ENCODE measurements at regions not wholly inside any gene's neighbourhood (a gene's known extent, or its start where the extent isn't known, plus 50 kb on each side); places are given as distances from the start of the nearest gene placed in this dataset.

DNA sequence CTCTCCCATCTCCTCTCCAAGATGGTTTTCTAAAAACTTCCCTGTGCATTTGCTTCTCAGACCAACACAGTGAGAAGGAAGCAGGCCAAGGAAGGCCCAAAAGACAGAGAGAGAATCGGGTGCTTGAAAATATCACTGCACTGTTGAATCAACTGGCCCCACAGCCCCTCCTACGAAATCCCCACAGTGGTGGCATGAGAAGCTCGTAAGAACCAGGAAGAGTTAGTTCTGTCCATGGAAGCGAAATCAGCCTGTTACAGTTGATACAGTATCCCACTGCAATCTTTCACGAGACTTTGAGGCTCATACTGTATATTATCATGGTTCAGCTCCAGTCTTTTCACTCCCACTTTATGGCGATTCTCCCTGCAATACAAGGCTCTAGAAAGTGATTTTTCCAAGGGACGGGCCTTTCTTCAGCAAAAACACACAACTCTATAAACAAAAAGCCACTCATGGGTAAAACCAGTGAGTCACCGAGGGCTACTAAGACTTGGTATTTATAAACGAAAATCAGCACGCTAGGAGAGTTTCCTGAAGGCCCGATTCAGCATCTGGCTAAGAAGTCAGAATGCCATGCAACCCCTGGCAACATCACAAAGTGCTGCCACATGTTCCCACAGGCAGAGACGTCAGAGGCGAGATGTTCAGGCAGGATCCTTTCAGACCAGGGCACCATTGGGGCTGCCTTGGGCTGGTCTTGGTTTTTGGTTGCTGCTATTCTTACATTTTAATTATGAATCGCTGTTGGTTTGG, 185.7 kb downstream of the IRX5 start:
- peak; percentile 94 for DNase-seq (ENCODE audit: low read depth)

DNA sequence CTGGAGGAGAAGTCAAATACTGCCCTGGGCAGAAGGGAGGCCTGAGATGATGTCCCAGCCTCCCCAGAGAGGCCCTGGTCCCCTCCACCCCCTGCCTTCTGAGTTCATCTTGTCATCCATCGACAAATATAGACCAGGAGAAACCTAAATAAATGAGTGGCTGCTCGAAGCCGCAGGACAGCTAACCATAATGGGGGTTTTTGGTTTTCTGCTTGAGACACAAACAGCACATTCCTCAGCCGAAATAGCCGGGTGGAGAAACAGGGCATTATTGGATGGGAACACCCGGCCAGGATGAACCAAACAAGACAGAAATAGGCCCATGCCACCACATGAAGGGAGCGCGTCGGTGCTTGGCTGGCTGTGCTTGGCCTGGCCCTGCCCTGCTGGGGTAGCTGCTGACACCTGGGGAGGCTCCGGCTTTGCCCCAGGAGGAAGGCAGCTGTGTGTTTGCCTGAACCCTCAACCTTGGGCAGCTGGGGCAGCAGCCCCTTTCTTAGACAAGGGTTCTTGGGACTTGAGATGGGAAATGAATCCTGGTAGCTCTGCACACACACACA, 188.1 kb downstream of the IRX5 start:
- DNase-seq (ENCODE audit: low read depth) = no peak

DNA sequence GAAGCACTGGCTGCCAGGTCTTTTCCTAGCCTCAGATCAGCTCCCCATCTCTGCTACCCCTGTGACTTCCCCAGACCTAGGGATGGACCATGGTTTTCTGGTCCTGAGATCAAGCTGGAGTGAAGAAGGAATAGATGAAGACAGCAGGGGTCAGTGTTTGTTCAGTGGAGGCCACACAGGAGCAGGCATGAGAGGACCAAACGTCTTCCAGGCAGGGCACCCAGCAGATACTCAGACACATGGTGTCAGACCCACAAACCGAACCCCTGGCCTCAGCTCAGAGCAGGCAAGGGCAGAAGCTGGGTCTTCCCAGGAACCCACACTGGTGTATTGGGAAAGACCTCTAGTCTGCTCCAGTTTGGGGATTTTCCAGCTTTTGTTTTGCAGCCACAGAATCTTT, 189.7 kb downstream of the IRX5 start:
- peak; percentile 47 for DNase-seq (ENCODE audit: low read depth)

DNA sequence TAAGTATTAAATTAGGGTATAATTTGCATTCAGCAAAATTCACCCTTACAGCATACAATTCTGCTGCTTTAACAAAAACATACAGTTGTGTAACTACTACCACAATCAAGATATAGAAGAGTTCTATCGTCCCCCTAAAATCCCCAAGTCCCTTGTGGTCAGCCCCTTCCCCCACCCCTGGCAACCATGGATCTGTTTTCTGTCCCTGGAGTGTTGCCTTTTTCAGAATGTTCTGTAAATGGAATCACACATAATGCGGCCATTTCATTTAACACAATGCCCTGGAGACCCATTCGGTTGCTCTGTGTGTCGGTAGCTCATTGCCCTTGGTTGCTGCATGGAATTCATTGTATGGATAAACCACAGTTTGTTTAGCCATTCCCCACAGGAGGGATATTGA, 190.2 kb downstream of the IRX5 start:
- peak; percentile 11 for DNase-seq (ENCODE audit: low read depth)

DNA sequence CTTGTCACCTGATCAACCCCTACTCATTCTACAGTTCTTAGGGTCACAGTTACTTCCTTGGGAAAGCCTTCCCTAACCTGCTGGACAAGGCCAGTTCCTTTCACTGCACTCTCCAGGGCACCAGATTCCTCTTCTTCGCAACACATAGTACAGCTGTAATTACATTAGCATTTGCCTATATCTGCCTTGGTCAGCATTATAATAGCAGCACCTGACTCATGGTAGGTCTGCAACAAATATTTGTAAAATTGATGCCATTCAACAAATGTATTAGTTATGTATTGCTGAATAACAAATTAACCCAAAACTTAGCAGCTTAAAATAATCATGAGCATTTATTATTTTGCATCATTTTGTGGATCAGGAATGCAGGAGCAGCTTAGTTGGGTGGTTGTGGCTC, 193.0 kb downstream of the IRX5 start:
- DNase-seq (ENCODE audit: low read depth) = no peak

DNA sequence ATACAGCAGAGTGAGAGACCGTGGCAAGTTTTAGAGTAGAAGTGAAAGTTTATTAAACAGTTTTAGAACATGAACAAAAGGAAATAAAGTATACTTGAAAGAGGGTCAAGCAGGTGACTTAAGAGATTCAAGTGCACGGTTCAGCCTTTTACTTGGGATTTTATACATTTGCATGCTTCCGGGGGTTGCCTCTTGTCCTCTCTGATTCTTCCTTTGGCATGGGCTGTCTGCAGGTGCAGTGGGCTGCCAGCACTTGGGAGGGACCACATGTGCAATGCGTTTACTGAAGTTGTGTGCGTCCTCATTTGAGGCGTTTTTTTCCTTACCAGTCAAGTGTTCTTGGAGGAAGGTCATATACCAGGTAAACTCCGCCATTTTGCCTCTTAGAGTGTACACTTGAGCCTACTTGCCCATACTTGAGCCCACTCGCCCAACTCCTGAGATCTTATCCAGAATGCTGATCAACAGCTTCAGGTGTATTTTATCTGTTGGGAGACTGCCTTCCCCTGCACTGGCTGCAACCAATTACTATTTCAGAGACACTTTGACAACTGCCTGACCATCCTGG, 195.2 kb downstream of the IRX5 start:
- no peak for DNase-seq (ENCODE audit: low read depth)

DNA sequence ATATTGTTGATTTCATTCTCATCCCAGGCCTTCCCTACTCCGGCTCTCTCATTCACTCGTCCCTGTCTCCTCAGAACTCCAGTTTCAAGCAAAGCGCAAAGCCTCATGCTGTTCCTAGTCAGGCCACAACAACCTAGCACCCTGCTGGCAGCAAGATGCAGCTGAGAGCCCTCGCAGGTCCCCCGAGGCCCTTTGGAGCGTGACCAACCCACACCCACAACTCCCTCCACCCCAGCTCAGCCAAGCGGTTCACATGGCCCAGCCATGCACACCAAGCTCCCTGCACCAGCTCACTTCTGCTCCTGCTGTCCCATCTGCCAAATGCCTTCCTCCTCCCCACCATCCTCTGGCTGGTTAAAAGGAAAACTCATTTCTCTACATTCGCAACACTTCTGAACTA, 195.8 kb downstream of the IRX5 start:
- DNase-seq (ENCODE audit: low read depth) = peak; percentile 45

DNA sequence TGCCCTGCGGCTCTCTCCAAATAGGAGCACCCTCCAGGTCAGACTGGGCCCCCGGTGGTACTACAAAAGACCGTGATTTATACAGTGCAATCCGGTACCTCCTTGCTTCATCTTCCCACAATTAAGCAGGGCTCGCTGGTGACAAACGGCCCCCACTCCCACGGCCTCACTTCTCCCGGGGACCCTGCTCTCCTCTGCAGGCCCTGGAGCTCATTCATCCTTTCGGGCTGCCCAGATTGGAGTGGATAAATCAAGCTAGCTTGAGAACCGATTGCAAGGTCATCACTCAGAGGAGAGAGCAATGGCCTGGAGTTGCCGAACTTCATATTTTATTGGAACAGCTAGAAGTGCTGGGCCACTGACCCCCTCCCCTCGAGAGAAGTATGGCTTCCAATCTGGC, 193.5 kb upstream of the IRX6 start:
- DNase-seq (ENCODE audit: low read depth) = no peak

DNA sequence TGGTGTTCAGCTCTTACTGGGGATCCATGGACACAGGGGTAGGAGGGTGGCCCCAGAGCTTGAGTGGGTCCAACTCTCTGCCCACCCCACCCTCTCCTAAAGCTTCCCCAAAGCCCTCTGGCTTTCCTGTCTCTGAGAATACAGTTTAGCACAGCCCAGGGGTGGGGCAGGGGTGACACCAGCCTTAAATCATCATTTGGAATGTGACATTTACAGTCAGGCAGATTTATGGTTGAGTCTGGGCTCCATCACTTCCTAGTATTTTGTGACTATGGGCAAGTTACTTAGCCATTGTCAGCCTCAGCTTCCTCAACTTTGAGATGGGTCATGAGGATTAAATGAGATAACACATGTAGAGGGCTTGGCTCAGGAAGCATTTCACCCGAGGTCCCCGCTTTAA, 193.1 kb upstream of the IRX6 start:
- no peak for DNase-seq (ENCODE audit: low read depth)

DNA sequence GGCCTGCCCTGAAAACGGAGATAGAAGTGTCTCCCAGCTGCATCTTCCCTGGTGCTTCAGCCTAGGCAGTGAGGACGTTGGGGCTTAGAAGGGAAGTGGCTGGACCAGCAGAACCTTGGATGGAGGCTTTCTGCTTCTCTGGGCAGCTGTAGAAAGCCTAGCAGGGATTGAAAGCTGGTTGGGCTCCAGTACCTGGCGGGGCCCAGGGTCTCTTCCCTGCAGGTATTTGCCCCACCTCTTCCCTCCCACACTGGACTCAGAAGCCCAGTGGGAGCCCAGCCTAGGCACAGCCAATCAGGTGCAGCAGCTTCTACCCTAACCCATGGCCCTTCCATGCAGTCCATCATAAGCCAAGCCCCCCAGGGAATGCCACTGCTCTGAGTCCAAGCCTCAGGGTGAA, 190.3 kb upstream of the IRX6 start:
- DNase-seq (ENCODE audit: low read depth) = no peak

DNA sequence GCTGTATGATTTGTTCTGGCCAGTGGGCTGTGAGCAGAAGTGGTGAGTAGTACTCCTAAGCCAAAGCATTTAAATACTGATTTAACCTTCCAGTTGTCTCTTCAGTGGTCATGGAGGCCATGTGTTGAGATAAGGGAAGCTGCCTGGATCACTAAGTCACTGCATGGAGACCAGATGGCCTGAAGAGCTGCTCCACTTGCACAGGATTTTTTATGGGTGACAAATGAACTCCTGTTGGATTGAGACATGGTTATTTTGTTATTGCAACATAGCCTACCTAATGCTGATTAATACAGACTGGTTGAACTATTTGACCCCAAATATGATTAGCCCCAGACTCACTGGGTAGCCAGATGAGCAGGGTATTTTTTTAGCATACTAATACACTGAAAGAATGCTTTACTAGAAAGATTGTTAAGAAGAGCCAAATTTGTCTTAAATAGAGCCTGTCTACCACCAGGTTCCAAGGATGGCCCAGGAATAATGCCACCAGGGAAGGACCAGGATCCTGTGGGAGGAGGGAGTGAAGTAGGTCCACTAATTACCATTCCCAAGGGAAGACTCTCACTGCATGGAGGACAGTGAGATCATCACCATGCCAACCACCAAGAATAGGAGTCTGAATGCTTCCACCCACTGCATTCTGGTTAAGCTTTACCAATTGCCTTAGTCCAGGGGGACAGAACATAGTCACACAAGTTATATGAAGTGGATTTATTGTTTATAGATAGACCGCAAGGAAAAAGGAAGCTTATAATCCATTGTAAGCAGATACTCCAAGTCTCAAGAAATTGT, 187.4 kb upstream of the IRX6 start:
- peak; percentile 54 for DNase-seq (ENCODE audit: low read depth)

DNA sequence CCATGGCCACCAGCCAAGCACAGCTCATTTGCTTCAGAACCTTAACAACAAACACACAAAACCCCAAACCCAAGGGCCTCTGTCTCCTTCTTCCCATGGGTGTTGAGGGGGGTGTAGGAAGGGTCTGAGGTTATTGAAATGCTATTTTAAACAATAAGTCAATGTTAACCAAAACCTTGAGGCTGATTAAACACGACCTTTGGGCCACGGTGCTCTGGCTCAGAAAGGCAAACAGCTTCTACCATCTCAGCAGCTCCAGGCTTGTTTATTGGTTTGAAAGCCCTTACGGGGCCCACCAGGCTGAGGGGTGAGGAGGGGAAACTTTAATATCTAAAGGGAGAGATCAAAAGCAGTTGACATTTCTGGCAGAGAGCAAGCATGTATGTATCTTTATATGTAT, 185.7 kb upstream of the IRX6 start:
- no peak for DNase-seq (ENCODE audit: low read depth)

DNA sequence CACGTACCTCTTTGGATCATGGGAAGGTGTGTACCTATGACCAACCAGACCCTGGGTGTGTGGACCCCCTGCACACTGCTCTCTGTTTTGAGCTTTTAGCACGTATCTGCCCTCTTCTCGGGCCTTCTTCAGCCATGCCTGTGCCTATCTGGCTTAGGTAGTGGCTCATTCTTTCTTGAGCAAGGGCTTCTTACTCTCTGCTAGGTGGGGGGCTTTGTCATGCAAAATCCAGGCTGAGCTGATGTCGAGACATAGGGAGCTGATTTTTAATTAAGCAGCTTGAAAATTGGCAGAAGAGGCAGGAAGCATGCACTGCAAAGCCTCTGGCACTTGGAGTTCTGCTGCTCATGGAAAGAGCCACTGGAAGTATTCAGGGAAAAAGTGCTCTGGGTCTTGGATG, 181.6 kb upstream of the IRX6 start:
- no peak for DNase-seq (ENCODE audit: low read depth)

DNA sequence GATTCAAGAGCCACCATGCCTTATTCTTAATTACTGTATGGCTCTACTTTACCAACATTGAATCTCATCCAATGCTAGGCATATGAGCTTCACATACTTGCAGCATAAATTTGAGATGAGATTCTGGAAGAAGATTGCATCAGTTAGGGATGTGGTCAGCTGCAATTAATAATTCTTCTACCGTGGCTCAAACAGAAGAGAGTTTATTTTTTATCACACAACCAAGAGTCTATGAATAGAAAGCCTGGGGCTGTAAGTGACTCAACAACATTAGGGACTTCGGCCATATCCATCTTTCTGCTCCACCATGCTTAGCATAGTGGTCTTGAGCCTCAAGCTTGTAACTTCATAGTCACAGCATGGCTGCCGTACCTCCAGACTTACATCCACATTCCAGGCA, 179.4 kb upstream of the IRX6 start:
- peak; percentile 76 for DNase-seq (ENCODE audit: low read depth)

DNA sequence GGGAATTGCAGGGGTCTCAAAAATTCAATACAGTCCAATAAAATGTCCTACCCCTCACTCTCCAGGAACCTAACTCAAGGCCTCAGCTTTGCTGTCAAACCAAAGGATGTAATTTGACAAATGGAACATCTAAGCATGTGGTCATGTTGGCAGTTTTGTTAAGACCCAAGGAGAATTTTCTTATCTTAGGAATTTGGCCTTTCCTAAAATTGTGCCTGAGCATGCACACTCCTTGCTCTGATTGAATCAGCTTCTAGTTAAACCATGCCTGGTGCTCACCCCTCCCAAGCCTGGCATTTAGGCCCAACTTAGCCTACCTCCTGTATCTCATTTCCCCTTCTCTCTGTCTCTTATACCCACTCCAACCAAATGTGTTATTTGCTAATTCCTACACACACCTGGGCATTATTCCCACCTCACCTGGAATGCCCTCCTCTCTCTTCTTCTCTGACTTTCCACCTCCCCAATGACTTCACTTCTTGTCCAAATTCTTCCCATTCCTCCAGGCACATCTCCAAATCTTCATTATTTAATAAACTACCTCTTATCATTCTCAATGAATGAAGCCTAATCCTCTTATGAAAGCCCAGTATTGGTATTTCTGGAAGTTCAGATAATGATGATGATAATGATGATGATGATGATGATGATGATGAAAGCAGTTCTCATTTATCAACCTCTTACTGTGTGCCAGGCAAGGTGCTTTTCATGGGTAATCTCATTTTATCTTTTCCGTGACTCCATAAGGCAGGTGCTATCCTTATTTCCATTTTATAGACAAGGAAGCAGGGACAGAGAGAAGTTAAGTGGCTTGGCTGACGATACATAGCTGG, 178.0 kb upstream of the IRX6 start:
- no peak for DNase-seq (ENCODE audit: low read depth)

DNA sequence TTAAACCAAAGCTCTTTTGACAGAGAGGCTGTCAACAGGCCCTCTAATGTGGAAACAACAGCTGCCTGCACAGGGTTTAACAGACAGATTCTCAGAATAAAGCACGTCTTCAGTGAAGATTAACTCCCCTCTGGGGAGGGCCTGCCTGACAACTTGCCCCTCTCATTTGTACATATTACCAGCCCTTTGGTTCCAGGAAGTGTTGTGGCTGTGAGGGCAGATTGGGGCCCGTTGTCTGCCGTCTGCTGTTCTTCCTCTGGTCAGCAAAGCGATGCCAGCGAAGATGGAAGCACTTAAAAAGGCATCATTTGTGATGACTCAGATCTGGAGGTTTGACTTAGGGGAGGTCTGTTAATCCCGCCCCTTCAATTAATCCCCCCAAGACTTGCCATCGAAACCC, 177.0 kb upstream of the IRX6 start:
- peak; percentile 71 for DNase-seq (ENCODE audit: low read depth)

DNA sequence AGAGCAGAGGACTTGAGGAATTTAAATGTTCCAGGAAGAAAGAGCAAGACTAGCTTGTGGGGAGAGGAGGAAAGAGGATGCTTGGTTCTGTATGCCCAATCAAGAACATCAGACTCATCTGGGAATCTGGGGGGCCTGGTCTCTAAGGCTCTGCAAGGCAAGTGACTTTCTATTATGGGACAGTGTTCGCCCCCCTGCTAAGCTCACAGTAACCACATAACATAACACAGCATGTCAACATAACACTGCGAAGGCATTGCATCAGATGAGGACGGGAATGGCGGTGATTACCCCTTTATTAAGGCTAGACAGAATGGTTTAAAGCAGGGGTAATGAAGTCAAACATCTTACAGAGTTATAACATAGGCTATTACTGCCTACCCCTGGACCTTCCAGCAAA, 176.6 kb upstream of the IRX6 start:
- no peak for DNase-seq (ENCODE audit: low read depth)

DNA sequence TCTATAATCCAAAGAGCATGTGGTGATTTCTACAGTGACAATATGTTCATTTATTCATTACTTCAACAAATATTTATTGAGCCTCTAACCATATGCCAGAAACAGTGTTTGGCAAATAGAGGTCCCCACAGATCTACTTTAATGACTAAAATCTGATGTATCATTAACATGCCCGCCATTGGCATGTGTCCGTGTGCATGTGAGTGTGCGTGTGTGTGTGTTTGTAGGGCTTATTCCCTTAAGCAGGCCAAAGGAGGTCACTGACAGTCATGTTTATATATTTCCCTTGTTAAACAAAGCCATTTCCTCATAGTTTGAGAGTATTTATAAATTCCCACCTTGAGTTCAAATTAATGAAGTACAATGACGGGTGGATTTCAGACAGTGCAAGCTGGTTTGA, 174.4 kb upstream of the IRX6 start:
- no peak for DNase-seq (ENCODE audit: low read depth)

DNA sequence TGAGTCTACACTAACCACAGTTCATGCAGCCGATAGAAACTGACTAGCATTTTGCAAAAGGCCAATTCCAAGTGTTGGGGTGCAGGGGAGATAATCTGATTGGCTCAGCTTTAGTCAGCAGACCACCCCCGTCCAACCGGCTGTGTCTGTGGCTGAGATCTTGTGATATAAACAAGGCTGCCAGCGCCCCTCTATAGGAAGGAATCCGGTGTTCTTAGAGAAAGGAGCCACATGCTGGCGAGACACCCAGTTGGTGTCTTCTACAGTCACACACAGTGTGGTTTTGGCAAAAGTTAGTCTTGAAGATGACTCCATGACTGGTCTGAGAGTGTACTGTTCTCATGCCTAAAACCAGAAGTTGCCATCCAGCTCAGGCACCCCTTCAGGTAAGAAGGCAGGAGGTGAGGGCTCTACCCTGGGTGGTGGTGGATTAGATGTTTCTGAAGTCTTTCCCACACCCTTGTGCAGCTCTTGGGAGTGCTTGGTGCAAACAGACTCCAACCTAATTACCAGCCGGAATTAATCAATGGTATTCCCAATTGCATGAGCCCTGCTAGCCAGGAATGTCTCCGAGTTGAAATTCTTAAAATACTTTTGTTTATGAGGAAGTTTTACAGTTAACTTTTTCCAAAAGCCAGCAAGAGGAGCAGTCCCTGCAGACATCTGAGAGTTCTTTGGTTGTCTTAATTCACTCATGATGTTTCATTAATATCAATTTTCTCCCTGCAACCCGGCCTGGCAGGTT, 172.3 kb upstream of the IRX6 start:
- DNase-seq (ENCODE audit: low read depth) = no peak

DNA sequence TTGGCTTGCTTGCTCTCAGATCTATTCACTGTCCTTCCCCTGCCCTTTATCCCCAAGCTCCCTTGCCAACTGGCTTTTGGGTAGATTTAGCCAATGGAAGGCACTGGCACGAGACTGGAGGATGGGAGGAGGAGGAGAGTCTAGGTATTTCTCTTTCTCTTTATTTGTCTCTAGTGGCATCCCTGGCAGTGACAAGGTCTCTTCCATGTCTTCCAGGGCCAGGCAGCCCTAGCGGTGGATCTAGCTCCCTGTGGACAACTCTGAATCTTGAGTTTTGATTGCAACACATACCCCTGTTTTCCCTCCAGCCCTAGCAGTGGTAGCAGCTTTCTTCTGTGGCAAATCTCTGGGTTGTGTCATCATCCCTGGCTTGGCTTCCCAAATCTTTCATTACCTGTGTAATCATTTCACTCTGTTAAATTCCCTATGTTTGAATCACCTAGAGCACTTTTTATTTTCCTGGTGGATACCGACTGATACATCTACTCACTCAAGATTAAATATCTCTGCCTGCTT, 171.1 kb upstream of the IRX6 start:
- DNase-seq (ENCODE audit: low read depth) = no peak

DNA sequence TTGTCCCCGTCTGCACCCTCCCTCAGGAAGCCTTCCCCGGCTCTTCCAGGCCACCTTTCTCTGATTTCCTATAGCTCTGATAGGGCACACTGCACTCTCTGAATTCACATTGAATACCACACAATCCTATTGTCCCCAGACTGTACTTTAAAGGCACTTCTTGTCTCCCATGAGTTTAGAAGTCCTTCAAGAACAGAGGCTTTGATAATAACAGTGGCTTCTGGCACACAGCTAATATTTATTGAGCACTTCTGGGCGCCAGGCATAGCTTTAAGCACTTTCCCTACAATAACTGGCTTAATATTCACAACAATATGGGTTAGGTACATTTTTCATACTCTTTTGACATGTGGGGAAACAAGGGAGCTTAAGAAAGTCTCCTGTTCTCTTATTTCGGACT, 169.7 kb upstream of the IRX6 start:
- DNase-seq (ENCODE audit: low read depth) = no peak

Data from RPMI7951 (cell line).